Activated B cell treated with CpG ODN at 0.5 μM for 24 hours (primary cell): ENCODE measurements at regions not wholly inside any gene's neighbourhood (a gene's known extent, or its start where the extent isn't known, plus 50 kb on each side); places are given as distances from the start of the nearest gene placed in this dataset.

Experiments
- ATAC-seq: fragments of 200-7000 bp; cut with Tn5 transposase; one replicate; pipeline ENCODE4 v1.10.0; 2021; ENCODE audit warnings: low read depth, mild to moderate bottlenecking, moderate library complexity
- CTCF ChIA-PET: fragments of 350-600 bp; sonication (Branson Sonifier 250); formaldehyde crosslinking; loops from one replicate; lab custom pipeline; 2021; ENCODE audit warnings: antibody characterized with exemption; lab: Charles Lee
- POLR2A ChIA-PET: fragments of 350-600 bp; sonication (Branson Sonifier 250); formaldehyde crosslinking; loops from one replicate; lab custom pipeline; 2021; ENCODE audit warnings: antibody characterized with exemption; lab: Charles Lee
- DNase-seq: peaks from one replicate; pipeline ENCODE4 v3.0.0; 2022
- H3K27ac Mint-ChIP-seq: one replicate; pipeline ENCODE4 v1.8.0; 2020; ENCODE audit warnings: mixed read lengths
- H3K27me3 Mint-ChIP-seq: one replicate; pipeline ENCODE4 v1.8.0; 2021; ENCODE audit warnings: mixed read lengths
- H3K36me3 Mint-ChIP-seq: one replicate; pipeline ENCODE4 v1.8.0; 2021; ENCODE audit warnings: low read depth, mixed read lengths
- H3K4me1 Mint-ChIP-seq: one replicate; pipeline ENCODE4 v1.8.0; 2021; ENCODE audit warnings: mixed read lengths
- H3K4me3 Mint-ChIP-seq: one replicate; pipeline ENCODE4 v1.8.0; 2020; ENCODE audit warnings: mild to moderate bottlenecking, mixed read lengths
- H3K9me3 Mint-ChIP-seq: one replicate; pipeline ENCODE4 v1.8.0; 2020; ENCODE audit warnings: mixed read lengths
- CTCF ChIP-seq: fragments of 200-600 bp; IDR thresholded peaks from one replicate; pipeline ENCODE4 v1.8.0; 2022; ENCODE audit warnings: antibody characterized with exemption, mild to moderate bottlenecking
- intact Hi-C: fragments of 100-400 bp; cut with micrococcal nuclease; formaldehyde crosslinking; loops from one replicate; pipeline ENCODE4 v1.15.1; 2024

DNA sequence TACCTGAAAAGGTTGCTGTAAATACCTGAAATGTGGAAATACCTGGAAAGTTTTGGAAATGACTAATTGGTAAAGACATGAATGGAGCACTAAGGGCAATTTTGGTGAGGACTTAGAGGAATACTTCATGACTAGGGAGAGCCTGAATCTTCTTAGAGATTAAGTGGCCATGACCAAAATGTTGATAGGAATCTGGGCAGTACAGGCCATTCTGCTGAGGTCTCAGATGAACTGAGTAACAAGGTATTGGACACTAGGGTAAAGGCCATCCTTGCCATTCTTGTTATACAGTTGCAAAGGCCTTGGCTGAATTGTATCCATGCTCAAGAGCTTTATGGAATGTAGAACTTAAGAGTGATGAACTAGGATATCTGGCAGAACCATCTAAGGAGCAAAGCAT, 742.9 kb upstream of the RAB6C start:
- DNase-seq, result no peak
- no peak for TF ChIP-seq CTCF
- ATAC-seq, result no peak
- H3K4me3 Mint-ChIP-seq, result no peak overlapping the region
- H3K4me1 Mint-ChIP-seq, result no peaks in the 10 kb centered on the region
- ChIA-PET CTCF (no interaction called here), POLR2A (no interaction called here)
- peaks cover 12% of the 10 kb centered on the region for H3K9me3 Mint-ChIP-seq
- no peak overlapping the region for H3K27ac Mint-ChIP-seq
- no peaks in the 10 kb centered on the region for H3K27me3 Mint-ChIP-seq
- intact Hi-C loops, result no loop called here
- no peaks in the 10 kb centered on the region for H3K36me3 Mint-ChIP-seq

GRCh38 chr2:129237966-129238725, 741.3 kb upstream of the RAB6C start:
- Mint-ChIP-seq H3K27ac (no peak overlapping the region), H3K9me3 (peaks cover 12% of the 10 kb centered on the region), H3K4me1 (no peaks in the 10 kb centered on the region), H3K27me3 (peaks cover 5% of the 10 kb centered on the region), H3K4me3 (no peak overlapping the region), H3K36me3 (no peaks in the 10 kb centered on the region)
- no peak for TF ChIP-seq CTCF
- DNase-seq (no peak), ATAC-seq (no peak)
- intact Hi-C loops, result no loop called here
- ChIA-PET POLR2A (no interaction called here), CTCF (no interaction called here)

- CTCF ChIA-PET, result no interaction called here
- intact Hi-C loops, result no loop called here
- no peak for TF ChIP-seq CTCF
- DNase-seq, result no peak
- Mint-ChIP-seq H3K36me3 (no peaks in the 10 kb centered on the region), H3K27ac (no peak overlapping the region), H3K4me3 (no peak overlapping the region), H3K27me3 (peaks cover 5% of the 10 kb centered on the region), H3K9me3 (peaks cover 12% of the 10 kb centered on the region), H3K4me1 (no peaks in the 10 kb centered on the region)
- ATAC-seq, result no peak
- POLR2A ChIA-PET, result no interaction called here
These were observed 740.3 kb upstream of the RAB6C start for GRCh38 chr2:129239141-129239540.

- intact Hi-C loops, result no loop called here
- no peak overlapping the region for H3K4me3 Mint-ChIP-seq
- DNase-seq, result no peak
- no peak overlapping the region for H3K27ac Mint-ChIP-seq
- ChIA-PET CTCF (no interaction called here), POLR2A (no interaction called here)
- no peak for ATAC-seq
- no peaks in the 10 kb centered on the region for H3K4me1 Mint-ChIP-seq
- peaks cover 12% of the 10 kb centered on the region for H3K9me3 Mint-ChIP-seq
- no peaks in the 10 kb centered on the region for H3K36me3 Mint-ChIP-seq
- H3K27me3 Mint-ChIP-seq, result peaks cover 5% of the 10 kb centered on the region
- TF ChIP-seq CTCF, result no peak
These were observed 739.4 kb upstream of the RAB6C start for GRCh38 chr2:129240061-129240460.

DNA sequence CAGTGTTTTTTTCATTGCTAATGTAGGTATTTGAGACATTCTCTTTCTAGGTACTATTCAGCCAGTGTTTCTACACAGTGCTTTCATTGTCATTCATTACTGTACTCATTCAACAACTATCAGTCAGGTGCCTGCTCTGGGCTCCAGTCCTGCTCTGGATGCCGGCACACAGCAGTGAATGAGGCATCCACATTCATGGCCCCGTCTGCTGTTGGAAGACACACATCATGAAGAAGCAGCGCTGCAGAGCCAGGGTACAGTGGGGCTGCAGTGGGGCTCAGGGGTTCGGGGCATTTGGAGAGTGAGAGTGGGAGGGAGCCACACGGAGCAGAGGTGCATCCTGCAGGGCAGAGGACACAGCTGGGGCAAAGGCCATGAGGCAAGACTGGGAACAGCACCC, 737.2 kb upstream of the RAB6C start:
- no peak for ATAC-seq
- H3K4me1 Mint-ChIP-seq, result no peaks in the 10 kb centered on the region
- peaks cover 3% of the 10 kb centered on the region for H3K9me3 Mint-ChIP-seq
- intact Hi-C loops, result no loop called here
- ChIA-PET CTCF (no interaction called here), POLR2A (no interaction called here)
- H3K27ac Mint-ChIP-seq, result no peak overlapping the region
- H3K36me3 Mint-ChIP-seq, result no peaks in the 10 kb centered on the region
- DNase-seq, result no peak
- H3K27me3 Mint-ChIP-seq, result peaks cover 5% of the 10 kb centered on the region
- no peak for TF ChIP-seq CTCF
- H3K4me3 Mint-ChIP-seq, result no peak overlapping the region
